GM06990 (cell line): ENCODE measurements at regions not wholly inside any gene's neighbourhood (a gene's known extent, or its start where the extent isn't known, plus 50 kb on each side); places are given as distances from the start of the nearest gene placed in this dataset.
"Not testable (repeated sequence)": the region's sequence is repeated elsewhere in the genome, so short reads cannot be mapped to it uniquely, and the experiment has no call there.

ENCODE experiments used
- DNase-seq: peaks from one replicate; pipeline ENCODE4 v3.0.0-alpha.2; 2011; ENCODE audit not compliant: insufficient read length; ENCODE audit errors: extremely low read depth
- H3K27me3 ChIP-seq: replicated peaks from 2 replicates; pipeline ENCODE4 v1.6.0; 2011; ENCODE audit warnings: low read length; ENCODE audit not compliant: control insufficient read depth, insufficient read depth
- H3K36me3 ChIP-seq: 2 replicates; pipeline ENCODE4 v1.5.1; 2011; ENCODE audit warnings: low read length; ENCODE audit not compliant: control insufficient read depth, insufficient read depth
- H3K4me3 ChIP-seq: replicated peaks from 2 replicates; pipeline ENCODE4 v1.5.1; 2011; ENCODE audit warnings: low read depth, mild to moderate bottlenecking, control low read depth, low read length
- CTCF ChIP-seq: IDR thresholded peaks from 2 replicates; pipeline ENCODE4 v1.5.1; 2011; ENCODE audit warnings: low read length, control low read depth, mild to moderate bottlenecking, inconsistent platforms; ENCODE audit not compliant: insufficient read depth, poor library complexity, severe bottlenecking

GRCh38 chr9:119877306-119877705 is 508.1 kb upstream of the BRINP1 start:
- no peak for DNase-seq
- H3K4me3 ChIP-seq: no peak overlapping the region
- no peak for TF ChIP-seq CTCF
- H3K27me3 ChIP-seq: no peaks in the 10 kb centered on the region; the same call in none of the 2 replicates
- H3K36me3 ChIP-seq: no peaks in the 10 kb centered on the region

GRCh38 chr9:119873877-119874276 is 504.6 kb upstream of the BRINP1 start:
- no peaks in the 10 kb centered on the region; the same call in none of the 2 replicates for H3K27me3 ChIP-seq
- no peak for TF ChIP-seq CTCF
- H3K4me3 ChIP-seq: no peak overlapping the region
- no peaks in the 10 kb centered on the region for H3K36me3 ChIP-seq
- no peak for DNase-seq

GRCh38 chr9:119870251-119870650 is 501.0 kb upstream of the BRINP1 start:
- H3K4me3 ChIP-seq, H3K27me3 ChIP-seq, DNase-seq, H3K36me3 ChIP-seq: not testable (repeated sequence)

GRCh38 chr9:119868694-119869093 is 499.5 kb upstream of the BRINP1 start:
- no peak for TF ChIP-seq CTCF
- no peak for DNase-seq

GRCh38 chr9:119861842-119862241 is 492.6 kb upstream of the BRINP1 start:
- no peak overlapping the region for H3K4me3 ChIP-seq
- no peaks in the 10 kb centered on the region for H3K36me3 ChIP-seq
- H3K27me3 ChIP-seq: no peaks in the 10 kb centered on the region
- TF ChIP-seq CTCF: no peak
- no peak for DNase-seq

More at GRCh38 chr9:119868694-119869093, 499.5 kb upstream of the BRINP1 start:
- no peak overlapping the region for H3K4me3 ChIP-seq
- no peaks in the 10 kb centered on the region for H3K36me3 ChIP-seq
- H3K27me3 ChIP-seq: no peaks in the 10 kb centered on the region

- TF ChIP-seq CTCF: no peak
- H3K27me3 ChIP-seq: no peaks in the 10 kb centered on the region
- H3K36me3 ChIP-seq: no peaks in the 10 kb centered on the region
- no peak overlapping the region for H3K4me3 ChIP-seq
- no peak for DNase-seq
Measured at GRCh38 chr9:119859128-119859527, 489.9 kb upstream of the BRINP1 start.
